ENCODE measurements at regions not wholly inside any gene's neighbourhood (a gene's known extent, or its start where the extent isn't known, plus 50 kb on each side); places are given as distances from the start of the nearest gene placed in this dataset.
A peak's percentile ranks its signal among the peaks of the same experiment; 100 is the strongest.

DNA sequence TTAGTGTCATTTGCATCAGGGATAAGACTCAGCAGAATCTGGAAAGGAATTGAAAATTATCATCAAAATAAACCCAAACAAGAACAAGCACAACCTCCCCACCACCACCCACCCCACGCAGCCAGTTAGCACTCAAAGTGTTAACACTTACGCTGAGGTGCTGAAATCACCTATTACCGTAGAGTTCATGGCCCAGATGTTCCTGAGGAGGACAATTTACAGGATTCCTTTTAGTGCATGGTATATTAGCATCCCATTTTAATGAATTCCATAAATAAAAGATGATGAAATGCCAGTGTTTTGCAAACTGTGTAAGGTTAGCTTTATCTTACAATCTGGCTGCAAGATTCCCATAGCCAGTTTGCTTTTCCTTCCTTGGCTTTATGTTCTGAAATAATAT lies 359.3 kb upstream of the SOX11 start:
- no peak for DNase-seq (ENCODE audit: low read depth in 2 of 2)

DNA sequence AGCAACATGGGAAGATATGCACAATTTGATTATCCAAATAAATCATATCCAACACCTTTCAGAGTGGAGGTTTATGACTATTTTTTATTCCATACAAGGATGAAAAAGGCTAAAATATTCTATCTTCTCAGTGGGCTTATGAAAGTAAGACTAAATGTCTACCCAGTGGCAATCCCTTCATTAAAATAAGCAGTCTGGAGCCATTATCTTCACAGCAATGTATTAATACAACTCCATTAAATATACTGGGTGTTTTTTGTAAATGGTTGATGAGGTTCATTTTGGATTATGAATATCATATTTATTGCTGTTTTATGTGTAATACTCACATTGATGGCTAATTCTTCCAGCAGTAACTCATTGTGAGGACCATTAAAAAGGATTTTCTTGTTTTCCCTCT lies 352.7 kb upstream of the SOX11 start:
- DNase-seq (ENCODE audit: low read depth in 2 of 2): no peak

GRCh38 chr2:5343785-5344335 lies 348.3 kb upstream of the SOX11 start:
- no peak for DNase-seq (ENCODE audit: low read depth in 2 of 2)

DNA sequence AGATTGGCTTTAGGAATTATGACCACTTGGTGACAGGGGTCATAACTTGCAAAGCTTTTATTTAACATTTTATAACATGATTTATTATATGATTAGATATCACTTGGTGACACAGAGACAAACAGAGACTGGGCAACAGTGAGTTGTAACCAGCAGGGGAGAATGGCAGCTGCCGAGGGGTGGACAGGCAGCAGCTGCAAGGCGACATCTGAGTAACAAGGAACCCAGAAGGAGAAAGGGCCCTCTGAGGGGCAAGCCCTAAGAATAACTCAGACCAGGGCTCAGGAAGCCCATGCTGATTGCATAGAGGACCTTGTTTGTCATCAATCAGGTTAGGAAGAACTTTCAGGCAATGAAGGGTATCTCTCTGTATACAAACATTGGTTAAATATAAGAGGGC lies 339.9 kb upstream of the SOX11 start:
- DNase-seq (ENCODE audit: low read depth in 2 of 2): no peak

DNA sequence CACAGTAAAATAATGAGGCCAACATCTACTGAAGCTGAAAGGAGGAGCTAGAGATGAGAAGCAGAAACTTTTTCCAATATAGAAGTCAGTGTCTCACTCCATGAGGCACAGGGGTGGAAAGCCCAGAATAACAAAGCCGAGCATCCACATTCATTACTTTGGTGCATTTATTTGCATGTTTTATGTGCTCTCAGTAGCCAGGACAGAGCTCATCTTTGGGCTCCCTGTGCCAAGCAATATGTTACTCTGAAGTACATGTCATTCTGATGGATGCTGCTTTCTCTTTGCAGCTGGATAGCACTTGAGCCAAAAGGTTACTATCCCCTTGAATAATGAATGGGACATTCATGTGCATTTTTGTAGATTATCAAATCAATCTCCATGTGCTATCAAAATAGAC lies 338.6 kb upstream of the SOX11 start:
- no peak for DNase-seq (ENCODE audit: low read depth in 2 of 2)

- DNase-seq (ENCODE audit: low read depth in 2 of 2): no peak
Measured at GRCh38 chr2:5359397-5359796, 332.8 kb upstream of the SOX11 start.

DNA sequence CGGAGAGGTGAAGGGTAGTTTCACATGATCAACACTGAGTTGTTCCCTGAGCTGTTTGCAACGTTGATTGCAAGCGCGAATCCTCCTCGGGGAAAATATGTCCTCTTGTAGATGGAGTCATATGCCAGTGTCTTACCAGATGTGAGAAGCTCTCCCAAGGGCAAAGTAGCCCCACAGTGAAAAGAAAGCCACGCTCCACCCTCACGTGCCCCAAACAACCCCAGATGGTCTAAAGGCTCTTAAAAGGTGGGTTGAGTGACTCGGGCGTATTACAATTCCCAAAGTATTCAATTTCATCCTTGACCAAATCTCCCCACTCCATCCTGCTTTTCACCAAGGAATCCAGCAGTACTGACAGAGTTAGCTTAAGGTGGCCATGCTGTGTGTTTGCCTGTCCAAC lies 332.1 kb upstream of the SOX11 start:
- DNase-seq (ENCODE audit: low read depth in 2 of 2): no peak

- no peak for DNase-seq (ENCODE audit: low read depth in 2 of 2)
Measured at GRCh38 chr2:5364361-5364760, 327.8 kb upstream of the SOX11 start.

DNA sequence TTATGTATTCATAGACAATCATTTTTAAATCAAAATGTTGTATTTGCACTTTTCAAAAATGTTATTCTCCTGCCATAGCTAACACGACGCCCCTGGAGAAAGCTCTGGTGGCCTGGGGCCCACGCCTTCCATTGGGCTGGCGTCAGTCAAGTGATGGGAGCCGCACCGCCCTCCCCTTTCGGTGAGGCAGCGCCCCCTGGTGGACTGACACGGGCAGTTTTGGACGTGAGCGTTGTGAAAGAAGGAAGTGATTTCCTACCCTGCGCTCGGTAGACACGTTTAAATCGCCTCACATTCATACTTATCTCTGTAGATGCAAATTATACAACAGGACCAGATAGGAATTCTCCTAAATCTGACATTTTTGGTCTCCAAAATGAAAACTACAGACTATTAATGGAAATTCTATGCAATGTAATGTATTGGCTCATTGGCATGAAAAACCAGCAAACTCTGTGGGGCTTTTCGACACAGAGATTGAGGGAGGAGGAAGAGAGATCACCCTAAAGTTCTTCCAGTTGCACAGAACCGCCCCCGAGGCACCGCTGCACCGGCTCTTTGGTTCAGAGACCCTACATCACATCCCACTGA lies 326.2 kb upstream of the SOX11 start:
- DNase-seq (ENCODE audit: low read depth in 2 of 2): peak; percentile 25 to 47

DNA sequence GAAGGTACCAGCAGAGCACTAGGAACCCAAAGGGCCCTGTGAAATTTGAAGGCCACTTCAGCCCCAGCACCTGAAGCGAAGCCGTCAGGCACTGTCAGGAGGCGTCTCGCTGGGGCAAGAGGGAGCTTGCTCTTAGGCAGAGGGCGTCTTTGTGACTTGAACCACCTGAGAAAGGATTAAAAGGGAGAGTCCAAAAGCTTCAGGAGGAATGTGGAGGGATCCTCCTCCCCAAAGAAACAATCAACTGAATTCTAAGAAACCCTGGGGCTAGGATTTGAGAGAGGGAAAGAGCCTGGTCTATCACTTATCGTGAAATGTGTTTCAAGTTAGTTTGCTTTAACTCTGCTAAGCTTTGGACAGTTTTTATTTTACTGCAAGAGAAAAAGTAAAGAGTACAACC lies 324.9 kb upstream of the SOX11 start:
- DNase-seq (ENCODE audit: low read depth in 2 of 2): no peak

DNA sequence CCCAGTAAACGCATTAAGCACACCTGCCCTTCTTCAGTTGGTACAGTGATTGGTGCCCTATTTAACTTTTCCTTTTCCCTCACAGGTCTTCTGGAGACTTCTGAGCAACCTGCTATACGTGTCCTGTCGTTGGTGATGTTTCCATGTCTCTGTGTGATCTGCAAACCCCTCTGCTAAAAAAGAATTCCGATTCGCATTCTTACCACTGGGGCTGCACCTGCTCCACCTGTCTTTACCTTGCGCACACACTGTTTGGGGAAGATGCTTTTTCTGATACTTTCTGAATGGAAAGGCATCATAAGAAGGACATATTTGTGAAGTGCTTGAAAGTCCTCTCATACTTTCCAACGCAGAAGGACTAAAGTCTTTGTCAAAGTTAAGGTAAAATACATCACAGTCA lies 323.9 kb upstream of the SOX11 start:
- DNase-seq (ENCODE audit: low read depth in 2 of 2): no peak

GRCh38 chr2:5369510-5369909 lies 322.7 kb upstream of the SOX11 start:
- DNase-seq (ENCODE audit: low read depth in 2 of 2): no peak

GRCh38 chr2:5370158-5370557 lies 322.0 kb upstream of the SOX11 start:
- DNase-seq (ENCODE audit: low read depth in 2 of 2): no peak

DNA sequence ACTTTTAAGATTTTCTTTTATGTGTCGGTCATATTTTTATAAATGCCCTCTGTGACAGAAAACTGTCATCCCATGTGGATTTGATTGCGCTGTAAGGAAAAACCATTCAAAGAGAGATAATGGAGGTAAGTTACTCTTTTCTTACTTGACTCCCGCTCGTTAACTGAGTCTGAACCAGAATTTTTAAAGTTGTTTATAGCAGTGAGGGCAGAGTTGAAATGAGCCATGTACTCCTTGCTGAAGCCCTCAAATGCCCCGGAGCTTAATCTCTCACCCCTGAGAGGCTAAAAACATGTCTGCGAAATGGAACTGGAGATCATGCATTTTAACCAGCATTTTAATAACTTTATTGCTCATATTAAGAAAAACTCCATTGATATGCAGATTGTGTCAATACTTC lies 320.0 kb upstream of the SOX11 start:
- no peak for DNase-seq (ENCODE audit: low read depth in 2 of 2)

GRCh38 chr2:5373200-5373599 lies 319.0 kb upstream of the SOX11 start:
- DNase-seq (ENCODE audit: low read depth in 2 of 2): no peak

- DNase-seq (ENCODE audit: low read depth in 2 of 2): no peak
Measured at GRCh38 chr2:5374762-5375161, 317.4 kb upstream of the SOX11 start.

- no peak for DNase-seq (ENCODE audit: low read depth in 2 of 2)
Measured at GRCh38 chr2:5377323-5377722, 314.9 kb upstream of the SOX11 start.

- DNase-seq (ENCODE audit: low read depth in 2 of 2): no peak
Measured at GRCh38 chr2:5379811-5380210, 312.4 kb upstream of the SOX11 start.

DNA sequence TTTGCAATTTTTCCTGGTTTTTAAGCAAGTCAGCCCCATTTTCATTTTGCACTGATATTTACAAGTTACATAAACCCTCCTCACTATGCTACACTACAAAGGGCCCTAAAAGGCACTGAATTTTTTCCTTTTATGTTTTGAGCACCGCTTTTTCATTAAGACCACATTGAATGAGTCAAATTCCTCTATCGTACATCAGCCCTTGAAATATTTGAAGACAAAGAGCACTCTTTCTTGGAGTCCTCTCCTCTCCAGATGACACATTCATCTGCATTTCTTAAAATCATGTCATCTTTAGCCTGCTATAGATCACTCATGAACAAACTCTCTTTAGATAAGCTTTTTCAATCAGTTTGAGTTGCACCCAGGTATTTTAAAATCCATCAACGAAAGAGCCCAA lies 306.6 kb upstream of the SOX11 start:
- DNase-seq (ENCODE audit: low read depth in 2 of 2): no peak

DNA sequence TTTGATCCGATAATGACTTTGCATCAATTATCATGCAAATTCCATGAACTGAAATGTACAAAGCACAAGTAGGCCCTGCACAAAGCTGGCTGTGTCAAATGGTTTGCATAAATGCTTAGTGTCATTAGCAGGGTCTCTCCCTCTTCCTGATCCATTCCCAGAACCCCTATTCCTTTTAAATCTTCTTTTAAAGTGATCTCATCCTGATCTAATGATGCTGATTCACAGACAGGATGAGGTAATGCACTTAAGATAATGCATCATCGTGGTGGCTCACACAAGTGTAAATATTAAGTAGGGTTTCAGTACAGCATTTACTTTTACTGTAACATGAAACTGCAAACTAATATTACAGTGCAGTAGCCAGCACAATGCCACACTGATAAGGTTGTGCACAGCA lies 304.8 kb upstream of the SOX11 start:
- DNase-seq (ENCODE audit: low read depth in 2 of 2): no peak

DNA sequence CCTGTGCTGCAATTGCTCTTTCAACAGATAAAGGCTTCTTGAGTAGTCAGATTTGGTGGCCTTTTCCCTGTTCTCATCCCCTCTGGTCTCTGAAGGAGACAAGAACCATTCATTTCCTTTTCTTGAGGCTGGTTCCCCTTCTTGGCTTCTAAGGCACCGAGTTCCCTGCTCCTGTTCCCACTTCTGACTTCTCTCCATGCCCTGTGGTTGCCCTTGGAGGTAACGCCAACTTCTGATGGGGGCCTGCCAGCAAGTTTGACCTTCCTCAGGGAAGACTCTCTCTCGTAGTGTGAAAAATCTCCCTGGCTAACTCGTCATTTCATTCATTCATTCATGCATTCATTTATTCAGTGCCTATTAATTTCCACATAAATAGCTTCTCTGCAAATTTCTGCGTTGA lies 302.4 kb upstream of the SOX11 start:
- DNase-seq (ENCODE audit: low read depth in 2 of 2): no peak

GRCh38 chr2:5391362-5391761 lies 300.8 kb upstream of the SOX11 start:
- DNase-seq (ENCODE audit: low read depth in 2 of 2): no peak

GRCh38 chr2:5392658-5393057 lies 299.5 kb upstream of the SOX11 start:
- DNase-seq (ENCODE audit: low read depth in 2 of 2): no peak

DNA sequence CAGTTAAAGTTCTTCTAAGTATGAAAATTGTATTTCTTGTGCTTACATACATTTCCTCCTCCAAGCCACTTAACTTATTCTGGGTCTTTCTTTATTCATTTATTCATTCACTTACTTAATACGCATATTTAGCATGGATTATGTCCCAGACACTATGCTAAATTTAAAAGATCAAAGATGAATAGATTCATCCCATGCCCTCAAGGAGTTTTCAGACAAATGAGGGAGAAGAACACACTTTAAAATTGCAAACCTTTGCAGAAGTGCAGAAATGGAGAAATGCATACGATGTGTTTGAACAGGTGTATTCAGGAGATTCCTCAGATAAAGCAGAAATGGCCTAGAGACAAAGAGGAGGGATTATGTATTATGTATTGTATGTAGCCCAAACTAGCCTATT lies 298.7 kb upstream of the SOX11 start:
- DNase-seq (ENCODE audit: low read depth in 2 of 2): no peak
